GM18505 (cell line): ENCODE measurements at regions not wholly inside any gene's neighbourhood (a gene's known extent, or its start where the extent isn't known, plus 50 kb on each side); places are given as distances from the start of the nearest gene placed in this dataset.
"Not testable (repeated sequence)": the region's sequence is repeated elsewhere in the genome, so short reads cannot be mapped to it uniquely, and the experiment has no call there.

ENCODE experiments used
- ATAC-seq: cut with Tn5 transposase; IDR thresholded peaks from one replicate; pipeline ENCODE4 v1.9.1; 2021; ENCODE audit not compliant: unreplicated experiment
- POLR2A ChIP-seq: IDR thresholded peaks from 4 replicates; pipeline ENCODE4 v1.6.1; 2011; ENCODE audit warnings: borderline replicate concordance; ENCODE audit not compliant: insufficient read depth, insufficient read length; ENCODE audit errors: extremely low read depth

DNA sequence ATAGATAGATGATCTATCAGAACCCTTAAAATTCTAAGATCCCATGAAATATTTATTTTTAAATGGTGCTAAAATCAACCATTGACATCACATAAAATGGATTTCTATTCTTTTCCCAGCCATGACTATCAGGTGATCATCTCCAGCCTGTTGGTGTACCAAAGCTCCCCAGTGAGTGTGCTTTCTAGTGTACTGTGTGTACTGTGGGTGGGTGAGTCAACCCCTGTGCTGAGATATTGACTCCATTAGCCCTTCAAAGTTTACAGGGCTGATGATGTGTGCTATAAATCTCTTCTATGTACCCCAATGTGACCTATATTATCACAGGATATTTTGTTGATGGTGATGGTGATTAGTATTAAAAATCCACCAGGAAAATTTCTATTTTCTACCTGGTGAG, 344.6 kb downstream of the MMUT start:
- no peak for ATAC-seq
- TF ChIP-seq POLR2A: no peak

DNA sequence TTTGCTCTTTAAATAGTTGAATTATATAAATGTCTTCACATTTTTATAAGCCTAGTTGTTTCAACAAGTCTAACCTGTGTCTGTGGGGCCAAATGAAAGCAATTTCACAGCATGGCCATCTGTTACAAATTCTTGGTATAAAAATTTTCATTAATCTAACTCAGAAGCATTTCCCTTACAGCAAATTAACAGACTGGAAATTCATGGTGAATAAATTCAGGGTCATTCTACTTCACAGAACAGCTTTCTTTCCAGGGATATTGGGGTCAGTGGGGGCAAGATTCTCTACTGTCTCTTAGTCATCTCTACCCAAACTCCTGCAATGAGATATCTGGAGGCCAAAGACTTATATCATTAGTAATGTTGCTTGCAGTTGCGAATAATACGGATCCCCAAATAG, 352.1 kb downstream of the MMUT start:
- no peak for TF ChIP-seq POLR2A
- no peak for ATAC-seq

DNA sequence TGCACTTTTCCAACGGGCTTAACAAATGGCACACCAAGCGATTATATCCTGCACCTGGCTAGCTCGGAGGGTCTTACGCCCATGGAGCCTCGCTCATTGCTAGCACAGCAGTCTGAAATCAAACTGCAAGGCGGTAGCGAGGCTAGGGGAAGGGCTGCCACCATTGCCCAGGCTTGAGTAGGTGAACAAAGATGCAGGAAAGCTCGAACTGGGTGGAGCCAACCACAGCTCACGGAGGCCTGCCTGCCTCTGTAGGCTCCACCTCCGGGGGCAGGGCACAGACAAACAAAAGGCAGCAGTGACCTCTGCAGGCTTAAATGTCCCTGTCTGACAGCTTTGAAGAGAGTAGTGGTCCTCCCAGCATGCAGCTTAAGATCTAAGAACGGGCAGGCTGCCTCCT, 365.4 kb downstream of the MMUT start:
- ATAC-seq: not testable (repeated sequence)

DNA sequence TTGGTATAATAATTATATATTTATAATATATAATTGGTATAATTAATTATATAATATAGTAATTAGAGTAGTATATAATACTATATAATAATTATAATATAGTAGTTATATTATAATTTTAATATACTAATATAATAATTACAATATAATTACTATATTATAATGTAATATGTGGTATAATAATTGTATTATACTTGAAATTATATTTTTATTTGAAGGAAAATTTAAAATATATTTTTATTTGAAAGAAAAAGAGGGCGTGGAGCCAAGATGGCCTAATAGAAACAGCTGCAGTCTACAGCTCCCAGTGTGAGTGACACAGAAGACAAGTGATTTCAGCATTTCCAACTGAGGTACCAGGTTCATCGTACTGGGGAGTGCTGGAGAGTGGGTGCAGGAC, 365.9 kb downstream of the MMUT start:
- TF ChIP-seq POLR2A: no peak
- ATAC-seq: no peak

DNA sequence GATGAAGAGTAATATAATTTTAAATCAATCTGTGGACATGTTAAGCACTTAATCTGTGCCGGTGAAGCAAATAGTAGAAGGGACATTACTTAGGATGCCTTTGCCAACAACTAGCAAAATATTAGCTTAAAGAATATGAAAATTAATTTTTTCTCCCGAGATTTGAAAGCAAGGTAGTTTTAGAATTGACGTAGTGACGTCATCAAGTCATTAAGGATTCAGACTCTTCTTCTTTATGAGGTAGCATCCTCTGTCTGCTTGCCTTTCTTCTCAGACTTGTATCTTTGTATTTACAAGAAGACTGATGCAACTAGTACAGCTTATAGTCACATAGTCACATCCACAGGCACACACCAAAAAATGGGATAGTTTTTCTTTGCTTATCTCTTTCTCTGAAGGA, 374.4 kb downstream of the MMUT start:
- TF ChIP-seq POLR2A: no peak
- no peak for ATAC-seq

DNA sequence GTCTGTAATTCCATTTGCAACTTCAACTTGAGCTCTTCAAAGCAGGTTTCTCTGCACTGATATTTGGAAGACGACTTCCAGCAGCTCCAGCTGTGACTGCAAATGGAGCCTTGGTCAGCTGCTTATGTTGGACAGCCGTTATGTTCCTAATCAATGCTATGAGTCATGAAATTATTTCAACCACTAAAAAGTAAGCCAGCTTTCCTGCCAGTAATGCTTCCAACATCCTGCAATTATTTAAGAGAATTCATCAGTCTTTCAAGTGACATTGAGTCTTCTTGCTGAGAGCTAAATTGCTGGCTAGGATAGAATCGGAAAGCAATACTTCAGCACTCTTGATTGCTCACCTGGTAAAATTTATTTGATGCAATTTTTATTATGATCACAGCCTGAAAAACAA, 375.7 kb downstream of the MMUT start:
- TF ChIP-seq POLR2A: no peak
- no peak for ATAC-seq

DNA sequence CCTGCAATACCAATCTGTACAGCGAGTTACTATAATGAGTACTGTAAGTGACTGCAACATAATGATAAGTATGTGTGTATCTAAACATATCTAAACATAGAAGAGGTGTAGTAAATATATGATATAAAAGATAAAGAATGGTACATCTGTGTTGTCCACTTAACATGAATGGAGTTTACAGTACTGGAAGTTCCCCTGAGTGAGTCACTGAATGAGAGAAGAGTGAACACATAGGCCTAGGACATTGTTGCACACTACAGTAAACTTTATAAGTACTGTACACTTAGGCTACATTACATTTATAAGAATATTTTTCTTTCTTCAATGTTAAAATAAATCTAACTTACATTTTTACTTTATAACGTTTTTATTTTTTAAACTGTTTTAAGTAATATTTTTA, 380.4 kb downstream of the MMUT start:
- TF ChIP-seq POLR2A: no peak
- ATAC-seq: no peak

DNA sequence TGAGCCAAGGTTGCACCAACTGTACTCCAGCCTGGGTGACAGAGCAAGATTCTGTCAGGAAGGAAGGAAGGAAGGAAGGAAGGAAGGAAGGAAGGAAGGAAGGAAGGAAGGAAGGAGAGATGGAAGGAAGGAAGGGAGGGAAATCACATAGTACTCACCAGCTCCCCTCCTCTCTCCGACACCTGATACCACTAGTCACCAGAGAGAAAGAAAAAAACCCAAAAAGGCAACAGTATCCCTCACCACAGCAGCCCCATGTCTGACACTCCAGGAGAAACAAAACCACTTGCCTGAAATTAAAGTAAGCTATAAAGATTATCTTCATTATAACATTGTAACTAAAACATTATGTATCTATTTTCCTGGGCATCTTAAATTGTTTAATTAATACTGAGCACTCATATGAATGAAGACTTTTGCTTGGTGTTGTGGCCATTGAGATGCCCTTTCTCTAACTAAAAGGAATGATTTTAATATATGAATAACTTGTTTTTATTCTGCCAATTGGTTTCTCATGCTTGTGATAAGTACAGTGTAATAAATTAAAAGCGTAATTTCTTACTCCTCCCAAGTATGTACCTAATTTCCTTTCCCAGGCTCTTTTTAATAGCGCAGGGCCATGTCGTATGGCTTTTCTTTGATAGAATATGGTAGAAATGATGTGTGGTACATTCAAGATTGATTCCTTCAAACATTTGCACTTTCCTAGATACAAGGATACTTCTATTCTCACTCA, 390.0 kb downstream of the MMUT start:
- no peak for ATAC-seq
- TF ChIP-seq POLR2A: no peak

DNA sequence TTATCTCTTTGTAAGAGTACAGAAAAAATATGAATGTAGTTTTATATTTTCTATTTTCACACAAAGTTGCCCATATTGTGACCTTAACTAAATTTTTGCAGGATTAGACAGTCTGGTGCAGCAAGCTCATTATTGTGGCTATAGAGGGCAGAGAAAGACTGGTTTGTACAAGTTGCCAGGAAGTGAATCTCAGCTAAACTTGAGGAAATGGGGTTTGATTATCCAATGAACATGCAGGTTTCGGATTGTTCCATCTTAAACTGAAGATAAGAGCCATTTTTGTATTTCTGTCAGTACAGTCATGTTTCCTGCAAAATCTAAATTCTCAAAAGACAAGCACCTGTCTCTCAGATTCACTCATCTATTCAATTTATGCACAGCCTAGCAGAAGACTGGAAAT, 390.9 kb downstream of the MMUT start:
- no peak for TF ChIP-seq POLR2A
- no peak for ATAC-seq

DNA sequence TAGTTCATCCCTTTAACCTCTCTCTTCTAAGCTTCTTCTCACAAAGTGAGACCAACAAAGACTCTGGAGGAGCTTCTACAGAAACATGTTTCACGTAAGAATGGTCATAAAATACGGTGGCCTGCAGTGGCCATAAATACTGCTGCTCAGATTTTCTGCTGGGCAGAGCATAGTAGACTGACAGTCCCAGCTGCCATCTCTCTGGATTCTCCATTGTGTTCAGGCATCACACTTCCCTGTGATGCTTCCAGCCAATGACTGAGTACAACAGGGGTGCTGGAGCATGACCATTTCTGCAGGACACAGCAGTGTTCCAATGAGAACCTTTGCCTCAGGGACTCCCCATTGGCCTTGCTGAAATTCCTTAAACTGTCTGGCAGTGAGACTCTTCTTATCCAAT, 392.6 kb downstream of the MMUT start:
- ATAC-seq: no peak
- no peak for TF ChIP-seq POLR2A

DNA sequence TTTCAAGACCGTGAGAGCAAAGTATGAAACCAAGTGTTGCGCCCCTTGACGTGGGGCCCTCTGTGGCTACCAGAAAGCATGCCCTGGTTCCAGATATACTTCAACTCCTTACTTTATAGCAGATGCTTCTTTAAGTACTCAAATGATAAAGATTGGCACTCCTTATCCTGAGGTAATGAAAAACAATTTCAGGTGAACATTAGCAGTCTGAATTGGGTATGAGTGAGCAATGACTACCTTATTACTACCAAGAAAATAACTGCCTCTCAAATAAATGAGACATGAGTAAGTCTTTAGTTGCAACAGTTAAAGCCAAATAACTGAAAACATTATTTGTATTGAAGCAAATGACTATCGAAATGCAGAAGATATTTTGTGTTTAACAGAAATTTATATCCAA, 408.7 kb downstream of the MMUT start:
- no peak for ATAC-seq
- TF ChIP-seq POLR2A: no peak

DNA sequence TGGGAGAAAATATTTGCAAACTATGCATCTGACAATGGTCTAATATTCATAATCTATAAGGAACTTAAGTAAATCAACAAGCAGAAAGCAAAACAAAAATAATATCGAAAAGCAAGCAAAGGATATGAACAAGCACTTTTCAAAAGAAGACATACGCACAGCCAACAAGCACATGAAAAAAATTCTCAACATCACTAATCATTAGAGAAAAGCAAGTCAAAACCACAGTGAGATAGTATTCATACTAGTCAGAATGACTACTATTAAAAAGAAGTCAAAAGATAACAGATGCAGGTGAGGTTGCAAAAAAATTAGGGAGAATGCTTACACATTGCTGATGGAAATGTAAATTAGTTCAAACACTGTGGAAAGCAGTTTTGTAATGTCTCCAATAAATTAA, 410.2 kb downstream of the MMUT start:
- no peak for TF ChIP-seq POLR2A
- no peak for ATAC-seq

DNA sequence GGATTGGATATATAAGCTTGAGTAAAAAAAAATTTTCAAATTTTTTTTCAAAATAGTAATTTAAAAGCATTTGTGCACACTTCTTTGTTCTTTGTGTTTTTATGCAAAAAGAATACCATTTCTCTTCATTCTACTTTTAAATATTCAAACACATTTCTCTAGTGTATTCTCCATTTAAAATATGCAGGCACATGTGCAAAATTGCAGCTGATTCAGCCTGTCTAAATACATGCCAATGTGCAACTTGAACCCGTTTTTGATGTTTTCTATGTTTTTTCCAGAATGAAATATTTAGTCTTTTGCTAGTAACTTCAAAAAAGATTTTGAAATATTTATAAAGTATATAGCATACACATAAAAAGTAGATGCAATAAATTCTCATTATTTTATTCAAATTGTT, 411.8 kb downstream of the MMUT start:
- no peak for ATAC-seq
- no peak for TF ChIP-seq POLR2A

DNA sequence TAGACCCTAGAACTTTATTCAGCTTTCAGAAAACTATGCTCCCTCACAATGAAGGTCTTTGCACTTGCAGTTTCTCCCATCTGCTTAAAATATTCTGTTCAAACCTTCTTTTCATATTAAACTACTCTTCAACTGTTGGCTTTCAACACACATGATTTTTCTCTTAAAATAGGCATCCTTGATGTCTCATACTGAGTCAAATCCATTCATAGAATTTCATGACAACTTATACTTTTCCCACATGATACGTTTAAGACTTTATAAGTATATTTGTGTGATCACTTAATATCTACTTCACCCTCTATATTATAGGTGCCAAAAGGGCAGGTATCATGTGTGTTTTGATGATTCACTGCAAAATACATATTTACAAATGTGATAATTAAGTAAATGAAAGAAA, 412.5 kb downstream of the MMUT start:
- no peak for ATAC-seq
- no peak for TF ChIP-seq POLR2A

DNA sequence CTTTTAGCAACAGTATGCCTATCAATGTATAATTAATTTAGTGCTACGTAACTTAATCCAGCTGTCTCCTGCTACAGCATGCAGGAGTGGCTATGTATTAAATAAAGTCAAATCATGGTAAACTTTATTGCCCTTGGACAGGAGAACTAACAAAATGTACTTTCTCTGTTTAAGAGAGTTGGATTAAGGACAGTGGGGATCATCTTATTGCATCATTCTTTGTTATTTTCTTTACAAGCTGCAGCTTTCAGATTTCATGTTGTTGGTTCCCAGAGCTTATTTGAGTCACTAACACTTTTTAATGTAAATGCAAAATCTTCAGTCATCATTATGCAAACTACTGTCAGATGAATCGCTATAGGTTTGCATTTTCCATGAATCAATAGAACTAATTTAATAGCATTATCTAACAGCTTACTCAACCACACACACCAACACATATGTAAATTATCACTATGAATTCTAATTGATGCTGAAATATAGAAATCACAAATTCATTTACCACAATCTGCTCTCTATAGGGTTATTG, 424.7 kb downstream of the MMUT start:
- no peak for ATAC-seq
- no peak for TF ChIP-seq POLR2A
